Panc1 (cell line): ENCODE measurements at regions not wholly inside any gene's neighbourhood (a gene's known extent, or its start where the extent isn't known, plus 50 kb on each side); places are given as distances from the start of the nearest gene placed in this dataset.

Experiments
- ATAC-seq: fragments of 200-7000 bp; cut with Tn5 transposase; 2 replicates; pipeline ENCODE4 v1.9.1; 2020; ENCODE audit warnings: mild to moderate bottlenecking, moderate library complexity
- BruUV-seq: library from RNA; stranded (reverse); fragments of 400-500 nt; replicated peaks from 2 replicates; lab custom pipeline; 2021; lab: Mats Ljungman, UMichigan
- CTCF ChIA-PET: fragments of 300-600 bp; sonication (Branson Sonifier 250); formaldehyde crosslinking; loops from one replicate; lab custom pipeline; 2022; ENCODE audit warnings: antibody characterized with exemption; lab: Charles Lee
- POLR2A ChIA-PET: fragments of 300-600 bp; sonication (Branson Sonifier 250); formaldehyde crosslinking; loops from one replicate; lab custom pipeline; 2022; ENCODE audit warnings: antibody characterized with exemption; lab: Charles Lee
- DNase-seq: peaks from one replicate; pipeline ENCODE4 v3.0.0-alpha.2; 2010; ENCODE audit warnings: low read depth, low spot score
- H3K27ac ChIP-seq: 2 replicates; pipeline ENCODE4 v1.5.1; 2011; ENCODE audit warnings: mild to moderate bottlenecking, low read length, inconsistent platforms
- H3K27me3 ChIP-seq: fragments of 200-500 bp; sonication (Bioruptor generic); 2 replicates; pipeline ENCODE4 v1.6.0; 2014; ENCODE audit warnings: low read length, inconsistent platforms; ENCODE audit not compliant: control insufficient read depth, insufficient read depth
- H3K36me3 ChIP-seq: fragments of 200-500 bp; sonication (Bioruptor generic); 2 replicates; pipeline ENCODE4 v1.5.1; 2014; ENCODE audit warnings: inconsistent platforms, mild to moderate bottlenecking, low read length, moderate library complexity; ENCODE audit not compliant: control insufficient read depth, insufficient read depth
- H3K4me1 ChIP-seq: 2 replicates; pipeline ENCODE4 v1.5.1; 2011; ENCODE audit warnings: inconsistent platforms, mild to moderate bottlenecking, low read length, moderate library complexity; ENCODE audit not compliant: control insufficient read depth, insufficient read depth
- H3K4me3 ChIP-seq, 2 experiments: 2 replicates each; pipeline ENCODE4 v1.5.1; 2011 to 2012; ENCODE audit warnings: low read depth in 2 of 2, low read length in 2 of 2, mild to moderate bottlenecking in 2 of 2, inconsistent platforms in 1 of 2, moderate library complexity in 1 of 2
- H3K9me3 ChIP-seq: fragments of 200-500 bp; sonication (Bioruptor generic); 2 replicates; pipeline ENCODE4 v1.5.1; 2014; ENCODE audit warnings: low read depth, mild to moderate bottlenecking, inconsistent platforms, low read length, moderate library complexity; ENCODE audit not compliant: control insufficient read depth, insufficient read depth
- CTCF ChIP-seq: fragments of 450-650 bp; IDR thresholded peaks from 2 replicates; pipeline ENCODE4 v1.5.1; 2017; ENCODE audit warnings: mild to moderate bottlenecking
- POLR2AphosphoS5 ChIP-seq: IDR thresholded peaks from 2 replicates; pipeline ENCODE4 v1.6.1; 2012; ENCODE audit warnings: mild to moderate bottlenecking, low read depth, low read length, moderate library complexity
- REST ChIP-seq, 2 experiments: IDR thresholded peaks; 2 replicates each; pipeline ENCODE4 v1.6.1; 2011 to 2012; ENCODE audit warnings: low read depth in 2 of 2, control low read depth in 1 of 2, low read length in 1 of 2, mild to moderate bottlenecking in 1 of 2, moderate library complexity in 1 of 2; ENCODE audit not compliant: insufficient read depth in 1 of 2
- SIN3A ChIP-seq: IDR thresholded peaks from 2 replicates; pipeline ENCODE4 v1.6.1; 2012; ENCODE audit warnings: low read depth, mild to moderate bottlenecking, low read length, moderate library complexity, borderline replicate concordance; ENCODE audit not compliant: insufficient read depth
- TCF7L2 ChIP-seq: IDR thresholded peaks from 2 replicates; pipeline ENCODE4 v1.6.1; 2011; ENCODE audit warnings: mild to moderate bottlenecking, low read depth, low read length, inconsistent platforms
- in situ Hi-C: cut with HindIII; loops from 2 replicates; pipeline ENCODE4 v1.10.0; 2016; ENCODE audit warnings: low sequenced_read_pairs, low pct_unique_long_range_greater_than_20kb
- intact Hi-C: fragments of 100-400 bp; cut with micrococcal nuclease; formaldehyde crosslinking; loops from one replicate; pipeline ENCODE4 v1.10.0; 2022; ENCODE audit not compliant: unreplicated experiment

- POLR2A ChIA-PET, result no interaction called here
- in situ Hi-C loops, result no loop called here
- ATAC-seq (no peak), DNase-seq (no peak)
- intact Hi-C loops, result no loop called here
- CTCF ChIA-PET, result no interaction called here
- Histone ChIP-seq H3K36me3 (no peaks in the 10 kb centered on the region), H3K27me3 (no peaks in the 10 kb centered on the region), H3K4me1 (no peaks in the 10 kb centered on the region), H3K27ac (no peak overlapping the region), H3K4me3 (no peak overlapping the region), H3K9me3 (no peaks in the 10 kb centered on the region)
- TF ChIP-seq REST (IDR thresholded peaks at IDR 0.05; ENCODE audit: insufficient read depth in 1 of 2, low read depth in 2 of 2, low read length in 1 of 2), result no peak
- TF ChIP-seq POLR2AphosphoS5, result no peak
- TF ChIP-seq CTCF, result no peak
- no TSS peak for BruUV-seq
Observed at GRCh38 chr2:7329465-7329864, 412.3 kb downstream of the RNF144A start.

- Histone ChIP-seq H3K27me3 (no peaks in the 10 kb centered on the region), H3K9me3 (no peaks in the 10 kb centered on the region), H3K4me1 (no peaks in the 10 kb centered on the region), H3K36me3 (no peaks in the 10 kb centered on the region), H3K27ac (no peak overlapping the region), H3K4me3 (no peak overlapping the region)
- CTCF ChIA-PET, result no interaction called here
- in situ Hi-C loops, result no loop called here
- ATAC-seq (no peak), DNase-seq (no peak)
- BruUV-seq, result no TSS peak
- no peak for TF ChIP-seq POLR2AphosphoS5
- POLR2A ChIA-PET, result no interaction called here
- intact Hi-C loops, result no loop called here
Observed at GRCh38 chr2:7333189-7333765, 416.1 kb downstream of the RNF144A start.

GRCh38 chr2:7333960-7334493 is 416.8 kb downstream of the RNF144A start:
- CTCF ChIA-PET, result no interaction called here

More at GRCh38 chr2:7333960-7334493, 416.8 kb downstream of the RNF144A start:
- TF ChIP-seq SIN3A (no peak), CTCF (no peak), POLR2AphosphoS5 (no peak), TCF7L2 (no peak)
- DNase-seq (no peak), ATAC-seq (no peak)
- H3K9me3 ChIP-seq, result no peaks in the 10 kb centered on the region
- intact Hi-C loops, result no loop called here
- no peak overlapping the region for H3K27ac ChIP-seq
- POLR2A ChIA-PET, result no interaction called here
- H3K27me3 ChIP-seq, result no peaks in the 10 kb centered on the region
- H3K36me3 ChIP-seq, result no peaks in the 10 kb centered on the region
- BruUV-seq, result no TSS peak
- in situ Hi-C loops, result no loop called here
- H3K4me3 ChIP-seq, result no peak overlapping the region
- no peaks in the 10 kb centered on the region for H3K4me1 ChIP-seq
